COLO829 (cell line): ENCODE measurements at regions not wholly inside any gene's neighbourhood (a gene's known extent, or its start where the extent isn't known, plus 50 kb on each side); places are given as distances from the start of the nearest gene placed in this dataset.

Source experiments
- DNase-seq: peaks from one replicate; pipeline ENCODE4 v3.0.0; 2012; ENCODE audit warnings: low spot score

DNA sequence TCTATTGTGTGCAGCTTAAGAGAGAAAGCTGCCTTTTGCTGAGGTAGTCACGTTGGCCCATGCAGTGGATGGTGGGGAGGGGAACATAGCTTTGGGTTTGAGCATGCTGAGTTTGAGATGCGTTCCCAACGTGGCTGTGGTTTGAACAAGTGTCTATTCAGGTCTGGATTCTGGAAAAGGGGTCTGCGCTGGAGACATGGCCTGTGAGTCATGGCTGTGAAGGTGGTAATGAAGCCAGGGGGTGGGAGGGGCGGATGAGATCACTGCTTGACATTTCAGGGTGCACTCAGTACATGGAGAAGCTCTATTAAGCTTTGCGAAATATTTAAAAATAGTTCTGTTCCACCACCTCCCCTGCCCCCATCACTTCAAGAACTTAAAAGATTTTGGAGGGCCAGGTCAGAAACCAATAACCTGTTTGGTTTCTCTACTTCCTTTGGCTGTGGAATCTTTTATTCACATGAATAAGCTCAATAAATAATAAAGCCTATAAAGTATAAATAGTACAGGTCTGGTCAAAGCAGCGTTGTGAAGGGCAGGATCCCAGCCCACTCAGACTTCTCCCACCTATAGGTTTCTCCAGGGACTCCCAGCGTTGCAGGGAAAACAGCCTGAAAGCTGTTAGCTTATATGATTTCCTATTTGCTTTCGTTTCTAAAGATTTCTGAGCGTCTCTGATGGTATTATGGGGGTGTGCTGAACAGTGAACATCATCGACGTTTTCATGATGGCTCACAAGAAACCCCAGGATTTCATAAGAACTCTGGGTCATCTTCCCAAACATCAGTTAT, 189.9 kb downstream of the NSG2 start:
- no peak for DNase-seq

DNA sequence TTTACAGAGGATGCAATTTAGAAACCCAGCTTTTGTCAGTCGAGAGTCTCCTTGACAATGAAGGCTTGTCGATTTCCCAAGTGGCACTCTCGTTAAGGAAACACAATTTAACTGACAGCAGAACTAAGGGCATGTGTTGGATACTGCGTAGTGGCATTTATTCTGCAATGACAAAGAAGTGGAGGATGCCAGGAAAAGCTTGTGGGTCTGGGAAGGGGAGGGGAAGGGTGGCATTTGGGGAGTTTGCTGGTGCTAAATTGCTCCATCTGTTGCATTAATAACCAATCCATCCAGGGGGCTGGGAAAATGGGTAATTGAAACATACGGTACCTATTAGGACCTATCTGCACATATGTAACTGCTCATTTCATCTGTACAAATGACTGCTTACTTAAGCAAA, 190.6 kb downstream of the NSG2 start:
- no peak for DNase-seq

DNA sequence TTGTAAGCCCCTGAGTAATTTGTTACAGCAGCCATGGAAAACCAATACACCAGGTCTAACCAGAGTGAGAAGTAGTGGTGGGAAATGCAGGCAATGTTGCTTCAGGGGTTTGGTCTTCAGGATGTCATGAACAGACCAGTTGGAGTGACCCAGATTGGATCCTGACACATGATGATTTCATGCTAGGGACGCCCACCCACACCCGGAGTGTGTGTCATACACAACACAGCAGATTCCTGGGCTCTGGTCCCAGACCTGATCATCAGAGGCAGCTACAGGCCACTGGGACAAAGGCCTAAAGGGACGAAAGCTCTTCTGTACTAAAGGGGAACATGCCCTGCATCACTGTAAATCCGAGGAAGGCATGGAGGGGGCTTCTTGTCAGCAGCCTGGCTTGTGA, 194.2 kb downstream of the NSG2 start:
- DNase-seq: no peak

DNA sequence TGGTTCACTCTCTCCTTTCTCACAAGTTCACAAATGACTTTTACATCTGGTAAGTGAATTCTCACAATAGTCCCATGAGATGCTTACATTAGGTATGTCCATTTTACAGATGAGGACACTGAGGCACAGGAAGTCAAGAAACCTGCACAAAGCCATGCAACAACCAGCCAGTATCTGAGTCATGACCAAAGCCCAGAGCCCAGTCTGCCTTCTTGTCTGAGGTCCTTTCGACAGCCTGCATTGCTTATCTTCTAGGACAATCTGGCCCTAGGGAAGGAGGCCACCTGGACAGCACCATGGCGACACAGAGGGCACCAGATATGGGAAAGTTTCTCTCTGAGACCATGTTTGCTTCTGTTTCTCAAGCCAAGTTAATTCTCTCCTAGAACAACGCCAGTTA, 197.1 kb downstream of the NSG2 start:
- DNase-seq: no peak

DNA sequence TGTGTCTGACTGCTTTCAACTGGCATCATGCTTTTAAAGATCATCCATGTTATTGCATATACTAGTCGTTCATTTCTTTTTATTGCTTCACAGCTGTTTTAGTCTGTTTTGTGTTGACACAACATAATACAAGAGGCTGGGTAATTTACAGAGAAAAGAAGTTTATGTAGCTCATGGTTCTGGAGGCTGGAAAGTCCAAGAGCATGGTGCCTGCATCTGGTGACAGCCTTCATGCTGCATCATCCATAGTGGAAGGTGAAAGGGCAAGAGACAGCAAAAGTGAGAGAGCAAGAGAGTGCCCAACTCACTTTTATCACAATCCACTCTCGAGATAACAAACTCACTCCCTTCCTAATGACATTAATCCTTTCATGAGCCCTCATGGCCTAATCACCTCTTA, 198.4 kb downstream of the NSG2 start:
- DNase-seq: no peak

DNA sequence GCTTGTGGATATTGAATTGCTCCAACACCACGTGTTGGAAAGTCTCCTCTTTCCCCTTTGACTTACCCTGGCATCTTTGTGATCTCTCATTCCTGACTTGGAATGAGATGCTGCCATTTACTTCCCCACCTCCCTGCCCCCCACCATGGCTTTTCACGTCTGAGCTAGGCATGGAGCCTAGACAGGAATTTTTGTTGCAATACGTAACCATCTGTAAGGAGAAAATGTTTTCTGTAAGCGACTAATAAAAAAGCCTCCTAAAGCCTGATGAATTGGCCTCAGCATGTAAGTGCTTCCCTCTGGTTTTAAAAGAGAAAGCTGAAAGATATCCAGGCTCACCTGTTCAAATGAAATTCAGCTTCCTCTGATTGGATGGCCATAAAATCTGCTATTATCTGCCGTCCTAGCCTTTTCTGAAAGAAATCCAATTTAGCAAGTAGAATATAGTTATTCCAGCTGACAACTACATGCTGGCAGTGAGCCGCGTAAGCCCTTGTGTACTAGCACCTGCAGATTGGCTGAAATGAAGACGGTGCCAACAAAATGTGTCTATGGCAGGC, 200.1 kb downstream of the NSG2 start:
- DNase-seq: no peak

DNA sequence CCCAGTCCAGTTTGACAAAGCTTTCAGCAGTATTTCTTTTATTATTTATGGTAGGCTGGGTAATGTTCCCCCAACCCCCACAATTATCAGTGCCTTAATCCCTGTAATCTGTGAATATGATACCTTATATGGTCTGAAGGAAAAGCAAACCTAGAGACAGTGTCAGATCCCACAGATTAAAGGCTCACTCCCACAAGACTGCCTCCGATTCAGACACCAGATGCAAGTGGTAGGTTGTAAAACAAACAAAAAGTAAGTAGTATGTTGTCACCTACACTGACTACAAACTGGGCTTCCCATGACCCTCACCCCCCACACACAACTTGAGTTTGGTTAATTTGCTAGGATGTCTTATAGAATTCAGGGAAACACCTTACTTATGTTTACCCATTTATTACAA, 201.2 kb downstream of the NSG2 start:
- no peak for DNase-seq

DNA sequence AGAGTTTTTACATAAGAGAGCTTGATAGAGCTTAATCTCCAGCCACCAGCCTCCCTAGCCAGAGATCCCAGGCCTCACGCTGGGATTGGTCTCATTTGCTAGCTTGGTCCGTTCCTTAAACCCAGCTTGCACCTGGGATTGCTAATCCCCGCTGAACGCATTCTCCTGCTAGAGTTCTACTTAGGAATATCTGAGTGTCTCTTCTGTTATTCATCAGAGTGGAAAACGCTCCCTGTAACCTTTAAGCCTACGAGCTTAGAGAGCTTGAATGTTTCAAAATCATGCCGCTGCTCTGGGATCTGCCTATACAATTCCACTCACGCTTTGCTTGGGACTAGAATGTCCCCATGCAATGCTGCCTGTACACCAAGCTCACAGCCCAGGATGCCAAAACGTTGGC, 201.8 kb downstream of the NSG2 start:
- no peak for DNase-seq

DNA sequence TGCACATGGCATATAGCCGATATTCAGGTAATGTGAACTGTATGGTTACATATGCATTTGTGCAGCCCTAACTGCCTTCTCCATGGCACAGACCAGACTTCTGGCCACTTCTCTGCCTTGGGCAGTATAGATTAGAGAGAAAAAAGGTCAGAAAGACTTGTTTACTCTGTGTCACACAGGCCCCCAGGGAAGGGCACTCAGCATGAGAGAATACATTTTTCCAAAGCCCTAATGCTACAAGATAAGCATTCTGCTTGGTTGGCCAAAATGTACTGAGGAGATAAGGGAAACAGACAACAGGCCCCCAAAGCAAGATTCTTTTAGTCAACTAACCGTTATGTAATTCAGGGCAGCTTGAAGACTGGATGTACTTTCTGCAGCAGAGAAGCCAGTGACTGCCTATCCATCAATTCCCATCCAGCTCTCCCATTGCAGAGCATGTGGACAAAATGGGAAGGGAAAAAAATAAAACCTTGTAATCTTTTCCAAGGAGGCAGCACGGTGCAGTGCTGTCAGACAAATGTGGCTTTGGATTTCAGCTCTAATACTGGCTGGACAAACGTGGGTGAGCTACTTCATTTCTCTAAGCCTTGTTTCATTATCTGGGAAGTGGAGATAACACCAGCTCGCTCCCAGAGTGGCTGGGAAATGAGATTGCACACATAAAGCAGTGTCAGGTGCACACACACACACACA, 205.9 kb downstream of the NSG2 start:
- DNase-seq: no peak

DNA sequence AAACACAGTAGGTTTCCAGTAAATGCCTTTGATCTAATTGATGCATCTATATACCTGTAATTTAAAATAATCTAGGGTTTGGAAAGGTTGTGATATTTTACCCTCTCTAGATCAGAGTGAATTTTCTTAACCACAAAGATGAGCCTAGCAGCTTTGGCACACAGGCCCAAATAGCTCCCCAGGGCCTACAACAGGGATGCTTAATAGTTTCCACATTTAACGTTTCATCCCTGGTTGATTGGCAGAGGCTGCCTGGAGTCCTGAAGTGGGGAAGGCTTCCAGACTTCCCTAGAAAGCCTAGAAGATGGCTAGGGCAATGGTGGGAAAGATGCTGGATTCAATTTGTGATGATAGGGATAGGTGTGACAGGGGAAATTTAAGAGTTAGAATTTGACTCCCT, 206.6 kb downstream of the NSG2 start:
- no peak for DNase-seq

DNA sequence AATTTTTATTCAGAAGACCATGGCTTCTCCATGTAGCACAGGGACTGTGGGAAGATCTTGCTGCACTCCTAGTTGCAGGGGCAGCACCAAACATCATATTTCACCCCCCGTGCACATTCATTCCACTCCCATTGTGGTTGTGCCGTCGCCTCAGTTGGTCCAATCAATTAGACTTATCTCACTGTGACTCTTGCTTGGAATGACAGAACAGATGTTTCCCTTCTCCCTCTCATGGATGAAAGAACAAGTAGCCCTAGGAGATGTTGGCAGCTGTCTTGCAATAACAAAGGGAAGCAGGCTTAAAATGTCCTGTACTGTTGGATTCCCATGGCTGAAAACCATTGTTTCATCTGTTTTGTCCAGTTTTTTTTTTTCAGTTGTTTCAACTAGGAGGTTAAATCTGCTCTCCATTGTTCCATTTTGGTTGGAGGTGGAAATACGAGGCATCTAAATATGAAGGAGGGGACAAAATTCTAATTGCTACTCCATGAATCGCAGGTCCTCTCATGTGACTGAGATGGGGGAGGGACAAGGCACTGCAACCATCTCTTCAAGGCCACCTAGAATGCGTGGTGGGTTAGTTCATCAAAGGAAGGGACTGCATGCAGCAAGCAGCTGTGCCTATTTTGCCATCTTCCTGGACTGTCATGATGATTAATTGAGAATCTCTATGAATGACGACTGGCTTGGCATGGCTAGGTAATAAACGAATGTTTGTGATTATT, 214.4 kb downstream of the NSG2 start:
- DNase-seq: no peak

DNA sequence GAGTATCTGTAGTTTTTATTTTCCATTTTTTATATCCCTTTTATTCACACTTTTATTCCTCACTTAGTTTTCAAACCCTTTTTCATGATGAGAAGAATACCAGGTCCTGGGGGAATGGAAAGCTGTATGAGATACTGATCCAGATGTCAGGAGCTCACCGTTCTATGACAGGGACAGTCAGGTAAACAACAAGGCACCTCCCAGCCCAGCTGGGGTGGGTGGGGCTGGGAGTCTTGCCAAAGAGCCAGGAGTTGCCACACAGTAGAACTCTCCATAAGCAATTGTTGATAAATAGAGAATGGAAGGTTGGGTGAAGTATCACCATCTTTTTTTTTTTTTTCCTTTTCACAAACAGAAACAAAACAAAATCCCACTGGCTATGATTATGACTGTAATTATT, 225.8 kb downstream of the NSG2 start:
- DNase-seq: no peak

DNA sequence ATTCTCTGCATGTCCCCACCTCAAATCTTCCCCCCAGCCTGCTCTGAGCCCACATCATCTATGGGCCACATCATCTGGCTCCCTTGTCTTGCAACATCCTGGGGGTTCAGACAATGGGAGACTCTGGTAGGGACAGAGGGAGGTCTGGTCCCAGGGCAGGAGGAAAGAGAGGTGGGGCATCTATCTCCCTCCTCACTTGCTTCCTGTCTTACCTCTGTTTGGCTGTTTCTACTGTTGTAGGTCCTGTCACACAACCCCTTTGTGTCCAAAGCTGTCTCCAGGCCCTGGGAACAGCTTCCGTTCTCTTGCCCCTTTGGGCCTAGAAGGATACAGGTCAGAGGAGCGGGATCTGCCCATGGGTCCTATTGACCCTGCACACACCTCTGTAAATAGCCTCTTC, 227.2 kb downstream of the NSG2 start:
- no peak for DNase-seq

DNA sequence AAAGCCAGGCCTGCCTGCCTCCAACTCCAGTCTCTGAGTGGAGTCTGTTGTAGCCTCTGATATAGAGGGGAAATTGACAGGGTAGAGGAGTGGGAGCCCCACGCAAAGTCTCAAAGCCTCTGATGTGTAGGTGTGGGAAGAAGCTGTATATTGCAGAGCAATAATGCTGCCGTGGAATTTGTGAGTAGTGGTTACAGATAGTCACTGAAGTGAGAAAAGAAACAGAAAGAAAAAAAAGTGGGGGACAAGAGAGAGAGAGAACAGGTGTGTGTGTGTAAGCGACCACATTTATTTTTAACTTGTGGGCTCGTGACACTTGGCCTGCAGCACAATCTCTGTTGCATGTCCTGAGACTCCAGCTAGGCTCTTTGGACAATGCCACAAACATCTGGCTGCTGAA, 227.8 kb downstream of the NSG2 start:
- no peak for DNase-seq

DNA sequence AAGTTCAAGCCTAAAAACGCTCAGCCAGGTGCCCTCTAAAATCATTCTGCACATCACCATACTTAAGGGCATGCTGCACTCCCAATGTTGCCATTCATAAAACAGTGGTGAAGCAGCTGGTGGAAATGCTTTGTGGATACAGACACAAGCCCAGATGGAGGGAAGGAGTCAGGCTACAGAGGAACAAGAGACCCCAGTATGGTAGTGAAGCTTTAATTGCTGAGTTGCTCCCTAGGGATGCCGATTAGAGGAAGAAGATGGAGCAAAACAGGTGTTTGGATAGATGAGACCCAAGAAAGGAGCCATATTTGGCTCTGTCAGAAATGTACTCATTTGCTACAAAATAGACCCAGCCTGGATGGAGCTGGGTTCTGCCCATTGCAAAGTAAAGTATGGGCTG, 230.5 kb downstream of the NSG2 start:
- no peak for DNase-seq

DNA sequence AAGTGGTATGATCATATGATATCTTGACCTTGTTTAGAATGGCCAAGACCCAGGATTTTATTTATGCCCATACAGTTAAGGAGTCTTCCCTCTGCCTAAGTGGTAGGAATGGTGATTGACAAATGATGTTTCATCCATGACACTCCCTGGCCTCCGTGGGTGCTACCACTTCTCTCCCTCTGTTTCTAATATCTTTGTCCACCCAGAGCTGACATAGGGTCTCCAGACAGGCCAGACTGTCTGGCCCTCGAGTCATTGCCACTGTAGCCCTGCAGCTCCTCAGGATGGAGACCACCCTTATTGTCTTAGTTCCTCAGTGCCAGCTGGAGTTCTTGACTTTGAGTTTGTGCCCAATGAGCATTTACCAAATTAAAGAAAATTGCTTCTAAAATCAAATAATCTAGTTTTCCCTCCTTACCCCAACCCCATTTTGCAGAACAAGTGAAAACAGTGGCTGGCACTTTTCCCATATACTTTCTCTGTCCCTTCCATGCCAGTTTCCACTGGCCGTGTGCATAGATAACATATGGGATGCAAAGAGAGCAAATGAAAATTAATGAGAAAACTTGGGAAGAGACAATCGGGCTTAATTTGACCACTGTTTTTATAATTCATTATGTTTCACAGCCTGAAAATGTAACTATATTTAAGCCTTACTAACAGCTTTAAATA, 235.7 kb downstream of the NSG2 start:
- no peak for DNase-seq

DNA sequence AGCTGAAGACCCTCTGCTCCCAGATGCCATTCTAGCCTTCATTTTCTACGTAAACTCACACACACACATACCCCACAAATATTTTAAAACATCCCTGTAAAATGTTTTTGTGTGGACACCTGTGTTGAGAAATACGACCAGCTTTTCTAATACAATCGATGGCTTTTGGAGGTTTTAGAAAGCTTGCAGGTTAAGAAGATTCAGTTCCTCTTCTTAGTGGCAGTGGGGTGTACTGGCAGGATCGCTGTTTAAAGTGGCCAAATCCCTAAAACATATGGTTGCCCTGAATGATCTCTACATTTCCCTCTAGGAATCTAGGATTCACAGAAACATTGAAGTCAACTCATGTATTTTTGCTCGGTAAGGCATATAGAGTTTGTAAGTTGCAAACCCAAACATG, 236.3 kb downstream of the NSG2 start:
- no peak for DNase-seq

DNA sequence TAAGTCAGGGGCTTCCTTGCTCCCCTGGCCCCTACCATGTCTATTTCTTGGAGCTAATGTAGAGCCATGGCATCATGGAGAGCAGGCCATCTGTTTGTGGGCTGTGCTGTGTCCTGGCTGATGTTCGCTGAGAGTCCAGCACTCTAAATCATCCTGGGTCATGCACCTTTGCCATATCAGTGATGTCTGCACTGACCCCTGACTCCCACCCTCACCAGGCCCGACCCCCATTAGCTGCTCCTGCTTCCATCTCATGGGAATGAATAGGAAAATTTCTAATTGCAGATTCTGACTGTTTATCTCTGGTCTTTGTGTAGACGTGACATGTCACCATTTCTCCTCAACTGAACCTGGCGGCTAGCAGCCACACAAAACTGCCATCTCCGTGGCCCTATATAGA, 236.9 kb downstream of the NSG2 start:
- no peak for DNase-seq

DNA sequence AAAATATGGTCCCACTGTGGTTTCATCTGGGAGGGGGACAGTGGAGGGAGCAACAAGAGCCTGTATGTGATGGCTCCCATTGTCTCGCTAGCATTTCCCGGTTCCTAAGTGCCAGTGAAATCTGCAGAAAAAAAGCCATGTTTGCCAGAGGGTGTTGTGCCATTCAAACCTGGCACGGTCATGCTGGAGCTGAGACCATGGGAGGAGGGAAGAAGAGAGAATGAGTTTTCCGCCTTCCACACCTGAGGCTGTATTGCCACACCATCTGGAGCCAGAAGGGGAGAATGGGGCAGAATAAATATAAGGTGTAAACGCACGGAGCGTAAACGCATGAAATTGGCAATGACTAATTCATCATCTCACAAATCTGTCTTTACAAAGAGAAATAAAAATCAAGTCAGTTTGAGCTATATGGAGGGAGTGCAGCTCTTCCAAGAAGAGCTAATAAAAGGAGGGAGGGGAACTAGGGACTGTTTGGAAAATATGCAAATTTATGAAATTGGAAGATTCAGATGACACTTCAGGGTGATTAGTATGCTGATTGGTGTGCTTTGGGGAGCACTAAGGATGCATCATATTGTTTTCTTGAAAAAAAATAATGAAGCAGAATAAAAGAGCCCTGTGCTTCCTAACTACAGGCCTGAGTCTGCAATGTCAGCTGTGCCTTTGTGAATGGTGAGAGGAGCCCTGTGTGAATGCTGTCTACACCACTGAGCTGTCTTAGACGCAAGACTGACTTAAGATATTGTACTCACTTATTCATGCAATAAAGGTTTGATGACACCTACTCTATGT, 237.9 kb downstream of the NSG2 start:
- no peak for DNase-seq

DNA sequence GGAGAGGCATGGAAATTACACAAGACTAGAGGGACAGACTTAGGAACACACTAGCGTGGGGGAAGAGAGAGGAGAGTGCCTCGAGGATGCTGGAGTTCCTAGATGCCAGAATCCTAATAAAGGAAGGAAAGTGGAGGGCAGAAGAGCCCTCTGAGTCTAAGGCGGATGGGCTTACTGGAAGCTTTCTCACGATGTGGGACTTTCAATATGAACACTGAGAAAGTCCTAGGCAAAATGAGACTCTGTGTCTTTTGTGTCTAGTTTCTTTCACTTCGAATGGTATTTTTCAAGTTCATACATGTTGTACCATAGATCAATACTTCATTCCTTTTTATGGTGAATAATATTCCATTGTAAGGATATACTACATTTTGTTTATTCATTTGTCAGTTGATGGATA, 239.4 kb downstream of the NSG2 start:
- no peak for DNase-seq

DNA sequence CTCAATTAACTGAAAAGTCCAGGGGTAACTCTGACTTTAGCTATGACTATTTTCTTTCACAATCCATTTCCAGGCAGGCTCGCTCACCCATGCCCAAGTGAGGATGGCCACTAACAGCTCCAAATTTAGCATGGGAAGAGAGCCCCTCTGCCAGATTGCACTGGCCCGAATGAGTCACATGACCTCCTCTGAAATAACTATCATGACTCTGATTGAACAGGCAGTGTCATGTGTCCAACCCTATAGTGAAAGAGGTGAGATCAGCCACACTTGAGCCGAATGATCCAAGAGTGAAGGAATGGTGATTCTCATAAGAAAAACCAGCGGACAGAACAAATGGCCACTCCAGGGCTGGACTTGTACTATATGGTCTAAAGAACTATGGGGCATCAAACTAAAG, 242.3 kb downstream of the NSG2 start:
- no peak for DNase-seq

DNA sequence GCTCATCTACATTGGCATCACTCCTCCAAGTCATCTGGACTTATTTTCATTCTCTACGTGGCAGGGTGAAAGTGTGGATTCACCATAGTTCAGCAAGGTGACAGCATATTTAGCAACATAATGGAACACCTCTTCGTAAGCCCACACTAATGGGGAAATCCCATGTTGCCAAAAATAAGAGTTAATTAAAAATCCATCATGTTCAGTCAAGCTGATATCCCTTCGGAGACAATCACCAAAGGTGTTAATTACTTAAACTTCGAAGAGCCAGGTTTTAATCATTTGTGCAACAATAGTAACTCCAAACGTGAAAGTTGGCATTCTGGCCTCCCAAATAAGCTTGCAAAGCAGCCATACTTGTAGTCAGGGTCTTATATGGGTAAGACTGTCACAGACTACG, 242.9 kb downstream of the NSG2 start:
- no peak for DNase-seq
